ENCODE measurements at regions not wholly inside any gene's neighbourhood (a gene's known extent, or its start where the extent isn't known, plus 50 kb on each side); places are given as distances from the start of the nearest gene placed in this dataset.

DNA sequence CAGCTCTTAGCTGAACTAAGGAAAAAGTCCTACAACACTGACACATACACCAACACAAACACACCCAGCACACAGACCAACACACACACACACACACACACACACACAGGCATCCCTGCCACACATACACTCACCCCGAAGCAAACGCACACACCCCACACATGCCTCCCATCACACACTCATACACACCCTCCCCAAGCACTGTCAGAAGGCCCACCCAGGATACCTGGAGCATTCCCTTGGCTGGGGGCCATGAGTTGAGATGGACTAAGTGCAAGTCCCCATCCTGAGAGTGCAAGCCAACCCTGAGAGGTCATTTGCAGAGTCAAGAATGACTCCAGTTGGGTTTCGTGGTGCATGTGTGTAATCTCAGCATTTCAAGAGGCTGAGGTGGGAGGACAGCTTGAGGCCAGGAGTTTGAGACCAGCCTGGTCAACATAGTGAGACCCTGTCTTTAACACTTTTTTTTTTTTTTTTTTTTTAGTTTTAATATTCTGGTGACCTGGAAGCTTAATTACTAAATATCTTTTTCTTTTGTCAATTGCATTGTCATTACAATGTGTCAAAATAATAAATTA lies 117.3 kb downstream of the RHOU start:
- TF ChIP-seq EP300 (conservative IDR thresholded peaks at IDR 0.05; ENCODE audit: poor library complexity, severe bottlenecking): no peak
- TF ChIP-seq, protein P1, sequence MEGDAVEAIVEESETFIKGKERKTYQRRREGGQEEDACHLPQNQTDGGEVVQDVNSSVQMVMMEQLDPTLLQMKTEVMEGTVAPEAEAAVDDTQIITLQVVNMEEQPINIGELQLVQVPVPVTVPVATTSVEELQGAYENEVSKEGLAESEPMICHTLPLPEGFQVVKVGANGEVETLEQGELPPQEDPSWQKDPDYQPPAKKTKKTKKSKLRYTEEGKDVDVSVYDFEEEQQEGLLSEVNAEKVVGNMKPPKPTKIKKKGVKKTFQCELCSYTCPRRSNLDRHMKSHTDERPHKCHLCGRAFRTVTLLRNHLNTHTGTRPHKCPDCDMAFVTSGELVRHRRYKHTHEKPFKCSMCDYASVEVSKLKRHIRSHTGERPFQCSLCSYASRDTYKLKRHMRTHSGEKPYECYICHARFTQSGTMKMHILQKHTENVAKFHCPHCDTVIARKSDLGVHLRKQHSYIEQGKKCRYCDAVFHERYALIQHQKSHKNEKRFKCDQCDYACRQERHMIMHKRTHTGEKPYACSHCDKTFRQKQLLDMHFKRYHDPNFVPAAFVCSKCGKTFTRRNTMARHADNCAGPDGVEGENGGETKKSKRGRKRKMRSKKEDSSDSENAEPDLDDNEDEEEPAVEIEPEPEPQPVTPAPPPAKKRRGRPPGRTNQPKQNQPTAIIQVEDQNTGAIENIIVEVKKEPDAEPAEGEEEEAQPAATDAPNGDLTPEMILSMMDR (IDR thresholded peaks at IDR 0.05; ENCODE audit: poor library complexity, severe bottlenecking): no peak
